CMK (cell line): ENCODE measurements at regions not wholly inside any gene's neighbourhood (a gene's known extent, or its start where the extent isn't known, plus 50 kb on each side); places are given as distances from the start of the nearest gene placed in this dataset.
"Not testable (repeated sequence)": the region's sequence is repeated elsewhere in the genome, so short reads cannot be mapped to it uniquely, and the experiment has no call there.

Experiments
- DNase-seq: peaks from one replicate; pipeline ENCODE4 v3.0.0-alpha.2; 2010; ENCODE audit warnings: low read depth

GRCh38 chr4:169934794-169935429 lies 91.3 kb downstream of the MFAP3L start:
- DNase-seq, result no peak

GRCh38 chr4:169933531-169933930 lies 92.7 kb downstream of the MFAP3L start:
- DNase-seq, result no peak

- DNase-seq, result no peak
These were observed 94.2 kb downstream of the MFAP3L start for GRCh38 chr4:169931964-169932363.

- DNase-seq, result not testable (repeated sequence)
These were observed 95.4 kb downstream of the MFAP3L start for GRCh38 chr4:169930755-169931154.

GRCh38 chr4:169927280-169927679 lies 98.9 kb downstream of the MFAP3L start:
- DNase-seq, result no peak

GRCh38 chr4:169925678-169926077 lies 100.5 kb downstream of the MFAP3L start:
- DNase-seq, result no peak

- no peak for DNase-seq
These were observed 103.4 kb downstream of the MFAP3L start for GRCh38 chr4:169922632-169923276.

- no peak for DNase-seq
These were observed 104.5 kb downstream of the MFAP3L start for GRCh38 chr4:169921732-169922131.

- DNase-seq, result no peak
These were observed 105.0 kb downstream of the MFAP3L start for GRCh38 chr4:169921237-169921636.

GRCh38 chr4:169919194-169920124 lies 106.7 kb downstream of the MFAP3L start:
- DNase-seq, result not testable (repeated sequence)

GRCh38 chr4:169915545-169915944 lies 110.7 kb downstream of the MFAP3L start:
- DNase-seq, result no peak

- DNase-seq, result no peak
These were observed 111.3 kb downstream of the MFAP3L start for GRCh38 chr4:169914866-169915265.

GRCh38 chr4:169912996-169913395 lies 113.2 kb downstream of the MFAP3L start:
- no peak for DNase-seq

- no peak for DNase-seq
These were observed 116.3 kb downstream of the MFAP3L start for GRCh38 chr4:169909897-169910296.

- DNase-seq, result no peak
These were observed 116.7 kb downstream of the MFAP3L start for GRCh38 chr4:169909479-169909878.

- DNase-seq, result no peak
These were observed 118.5 kb downstream of the MFAP3L start for GRCh38 chr4:169907705-169908104.

GRCh38 chr4:169906821-169907220 lies 119.4 kb downstream of the MFAP3L start:
- no peak for DNase-seq

GRCh38 chr4:169906104-169906503 lies 120.1 kb downstream of the MFAP3L start:
- no peak for DNase-seq

- DNase-seq, result no peak
These were observed 123.4 kb downstream of the MFAP3L start for GRCh38 chr4:169902658-169903345.

- DNase-seq, result no peak
These were observed 125.9 kb downstream of the MFAP3L start for GRCh38 chr4:169900241-169900845.

GRCh38 chr4:169899295-169899694 lies 126.9 kb downstream of the MFAP3L start:
- no peak for DNase-seq

GRCh38 chr4:169898095-169898494 lies 128.1 kb downstream of the MFAP3L start:
- no peak for DNase-seq
